Muscle of arm (tissue), 1 donor: ENCODE measurements at regions not wholly inside any gene's neighbourhood (a gene's known extent, or its start where the extent isn't known, plus 50 kb on each side); places are given as distances from the start of the nearest gene placed in this dataset.

Source experiments
- DNase-seq: peaks from one replicate; pipeline ENCODE4 v3.0.0-alpha.2; 2013

GRCh38 chr10:128874331-128874730 is 592.7 kb upstream of the MGMT start:
- DNase-seq, result no peak

DNA sequence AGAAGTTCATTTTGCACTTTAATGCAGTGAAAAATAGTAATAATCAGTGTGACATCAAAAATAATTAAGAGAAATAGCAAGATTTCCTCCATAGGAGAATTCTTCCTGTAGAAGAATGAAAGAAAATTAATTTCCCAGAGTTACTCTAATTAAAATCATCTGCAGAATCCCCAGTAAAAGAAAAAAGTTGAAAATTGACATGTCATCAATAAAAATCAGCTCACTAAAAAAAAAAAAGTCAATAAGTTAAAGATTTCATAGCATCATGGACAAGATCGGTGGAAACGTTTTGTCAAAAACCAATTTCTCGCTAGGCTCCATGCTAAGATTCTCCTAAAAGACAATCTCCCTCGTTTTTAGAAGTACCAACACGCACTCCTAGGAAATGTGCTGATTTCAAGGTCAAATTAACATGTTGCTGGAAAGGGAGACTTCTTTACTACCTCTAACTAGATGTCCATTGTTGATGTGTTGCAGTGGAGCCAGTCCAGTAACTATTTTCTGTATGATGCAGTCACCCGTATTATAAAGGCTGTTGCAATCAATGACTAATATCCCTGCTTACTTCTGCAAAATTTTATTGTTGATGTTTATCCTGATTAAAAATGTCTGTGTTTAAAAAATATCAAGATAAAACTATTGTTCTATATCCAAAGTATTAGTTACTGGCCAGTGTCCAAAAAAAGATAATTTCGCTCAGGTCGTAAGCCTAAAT is 591.9 kb upstream of the MGMT start:
- no peak for DNase-seq

DNA sequence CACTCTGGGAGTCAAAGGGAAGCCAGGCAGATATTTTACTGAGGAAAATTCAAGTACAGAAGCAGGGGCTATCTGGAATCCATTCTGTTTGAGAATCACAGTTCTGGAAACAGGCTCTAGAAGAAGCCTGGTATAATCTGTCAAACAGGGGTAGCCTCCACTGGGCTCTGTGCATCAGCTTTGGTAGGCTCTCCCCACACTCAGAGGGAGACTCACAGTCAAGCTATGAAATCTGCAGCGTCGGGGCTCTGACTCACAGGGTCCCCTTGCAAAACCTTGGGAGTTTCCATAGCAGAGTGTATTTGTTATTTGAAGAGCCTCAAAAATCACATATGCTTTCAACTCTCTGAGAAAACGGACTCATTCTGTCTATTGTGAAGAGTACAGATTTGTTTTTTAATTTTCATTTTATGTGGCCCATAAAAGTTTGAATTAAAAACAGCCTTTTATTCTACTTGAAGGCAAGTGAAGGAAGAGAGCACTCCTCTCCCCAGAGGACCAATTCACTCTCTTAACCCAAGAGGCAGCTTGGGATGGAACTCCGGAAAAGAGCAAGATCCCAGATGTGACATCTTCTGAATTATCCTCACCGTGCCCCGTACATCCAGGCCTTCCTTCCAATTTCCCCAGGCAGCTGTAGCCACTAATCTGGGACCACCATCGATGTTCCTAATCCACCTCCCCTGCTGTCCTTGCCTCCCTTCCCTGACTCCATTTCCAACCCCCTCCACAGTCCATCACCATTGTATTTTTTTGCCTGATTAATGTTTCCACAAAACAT is 590.9 kb upstream of the MGMT start:
- peak; percentile 57 for DNase-seq

GRCh38 chr10:128877141-128877540 is 589.9 kb upstream of the MGMT start:
- DNase-seq, result no peak

GRCh38 chr10:128877936-128878335 is 589.1 kb upstream of the MGMT start:
- DNase-seq, result no peak

- DNase-seq, result no peak
Observed at GRCh38 chr10:128879030-128879429, 588.0 kb upstream of the MGMT start.

GRCh38 chr10:128879441-128880140 is 587.5 kb upstream of the MGMT start:
- no peak for DNase-seq

GRCh38 chr10:128880159-128880725 is 586.8 kb upstream of the MGMT start:
- DNase-seq, result no peak

- no peak for DNase-seq
Observed at GRCh38 chr10:128881086-128881485, 586.0 kb upstream of the MGMT start.

- peak; percentile 58 for DNase-seq
Observed at GRCh38 chr10:128883231-128884032, 583.6 kb upstream of the MGMT start.

DNA sequence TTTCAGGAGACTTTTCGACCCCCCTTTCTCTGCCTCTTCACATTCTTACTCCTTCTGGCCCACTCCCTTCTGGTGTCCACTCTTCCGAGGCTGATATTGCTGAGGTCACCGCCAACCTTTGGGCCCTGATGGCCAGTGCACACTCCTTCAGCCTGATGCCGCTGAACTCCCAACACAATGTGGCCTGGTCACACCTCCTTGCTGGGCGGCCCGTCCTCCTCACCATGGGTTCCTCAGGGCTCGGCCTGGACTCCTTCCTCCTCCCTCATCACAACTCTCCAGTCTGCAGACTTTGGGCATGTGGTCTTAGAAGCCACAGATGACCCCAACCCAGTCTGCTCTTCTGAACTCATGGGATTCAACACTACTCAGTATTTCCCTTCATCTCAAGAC is 583.0 kb upstream of the MGMT start:
- no peak for DNase-seq

DNA sequence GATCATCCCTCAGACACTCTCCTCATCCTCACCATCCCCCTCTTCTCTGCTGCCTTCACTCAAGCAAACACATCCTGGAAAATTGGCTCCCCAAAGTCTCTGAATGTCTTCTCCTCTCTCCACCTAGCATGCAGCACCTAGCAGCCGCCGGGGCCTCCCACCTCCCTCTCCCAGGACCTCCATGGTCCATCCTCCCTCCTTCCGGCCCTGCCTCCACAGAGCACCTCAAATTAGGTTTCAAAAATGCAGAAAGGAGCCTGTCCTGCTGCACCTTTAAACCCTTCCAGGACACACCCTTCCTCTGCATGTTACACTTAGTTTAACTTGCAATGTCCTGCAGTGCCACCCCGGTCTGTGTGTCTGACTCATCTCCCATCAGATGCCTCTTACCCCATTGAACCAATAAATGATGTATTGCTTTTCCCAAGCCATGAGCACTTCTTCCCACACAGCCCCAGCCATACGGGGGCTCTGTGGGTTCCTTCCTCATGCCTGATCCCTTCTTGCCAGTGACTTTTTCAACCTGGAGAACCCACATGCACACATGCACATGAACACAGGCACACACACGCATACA is 582.5 kb upstream of the MGMT start:
- no peak for DNase-seq

DNA sequence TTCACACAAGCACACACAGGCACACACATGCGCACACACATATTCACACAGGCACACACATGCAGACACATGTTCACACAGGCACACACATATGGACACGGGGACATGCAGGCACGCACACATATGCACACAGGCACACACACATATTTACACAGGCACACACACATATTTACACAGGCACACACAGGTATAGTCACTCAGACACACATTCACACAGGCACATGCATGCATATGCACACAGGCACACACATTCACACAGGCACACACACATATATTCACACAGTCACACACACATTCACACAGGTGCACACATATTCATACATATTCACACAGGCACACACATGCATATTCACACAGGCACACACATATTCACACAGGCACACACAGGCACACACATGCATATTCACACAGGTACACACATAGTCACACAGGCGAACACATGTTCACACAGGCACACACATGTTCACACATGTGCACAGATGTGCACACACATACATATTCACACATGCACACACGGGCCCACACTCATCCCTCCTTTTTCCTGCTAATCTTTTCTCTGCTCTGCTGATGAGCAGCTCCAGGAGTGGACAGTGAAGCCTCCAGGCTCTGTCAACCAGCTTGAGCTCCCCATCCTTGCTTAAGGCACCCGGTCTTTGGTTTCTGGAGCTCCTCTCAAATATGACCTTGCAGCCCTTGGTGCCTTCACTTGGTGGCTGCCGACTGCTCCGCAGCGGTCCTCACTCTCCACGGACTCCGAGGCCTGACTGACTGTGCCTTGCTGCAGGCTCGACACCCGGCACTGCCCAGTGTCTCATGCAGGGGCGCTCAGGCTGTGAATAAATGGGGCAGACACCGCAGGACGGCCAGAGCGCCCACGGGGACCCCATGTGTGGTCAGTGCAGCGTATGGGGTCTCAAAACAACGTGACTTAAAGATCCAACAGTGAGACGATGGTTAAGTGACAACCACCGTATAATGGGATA is 581.2 kb upstream of the MGMT start:
- DNase-seq, result no peak

DNA sequence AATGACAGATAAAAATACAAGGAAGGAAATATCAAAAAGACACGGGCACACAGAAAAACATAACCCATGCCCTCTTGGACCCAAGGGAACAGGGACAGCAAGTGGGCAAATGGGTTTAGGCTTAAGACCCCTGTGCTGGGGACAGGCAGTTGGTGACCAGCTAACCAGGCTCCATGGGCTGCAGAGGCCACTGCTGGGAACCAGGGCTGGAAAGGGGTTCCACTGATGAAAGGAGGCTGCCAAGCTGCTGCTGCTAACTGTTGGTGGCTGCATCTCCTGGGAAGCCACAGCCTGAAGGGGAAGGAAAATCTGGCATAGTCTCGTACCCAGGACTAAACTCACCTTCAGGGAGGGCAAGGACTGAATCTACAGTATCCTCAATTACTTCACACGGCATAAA is 579.2 kb upstream of the MGMT start:
- no peak for DNase-seq

DNA sequence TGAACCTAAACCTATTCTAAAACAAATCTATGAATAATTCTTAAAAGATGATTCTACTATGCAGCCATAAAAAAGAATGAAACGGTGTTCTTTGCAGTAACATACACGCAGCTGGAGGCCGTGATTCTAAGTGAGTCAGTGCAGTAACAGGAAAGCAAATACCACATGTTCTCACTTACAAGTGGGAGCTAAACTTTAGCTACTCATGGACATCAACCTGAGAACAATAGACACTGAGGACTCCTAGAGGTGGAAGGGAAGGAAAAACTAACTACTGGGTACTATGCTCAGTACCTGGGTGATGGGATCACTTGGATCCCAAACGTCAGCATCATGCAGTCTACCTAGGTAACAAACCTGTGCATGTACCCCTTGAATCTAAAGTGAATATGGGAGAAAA is 575.0 kb upstream of the MGMT start:
- DNase-seq, result no peak

- no peak for DNase-seq
Observed at GRCh38 chr10:128894641-128895040, 572.4 kb upstream of the MGMT start.

GRCh38 chr10:128895473-128895872 is 571.6 kb upstream of the MGMT start:
- DNase-seq, result no peak

DNA sequence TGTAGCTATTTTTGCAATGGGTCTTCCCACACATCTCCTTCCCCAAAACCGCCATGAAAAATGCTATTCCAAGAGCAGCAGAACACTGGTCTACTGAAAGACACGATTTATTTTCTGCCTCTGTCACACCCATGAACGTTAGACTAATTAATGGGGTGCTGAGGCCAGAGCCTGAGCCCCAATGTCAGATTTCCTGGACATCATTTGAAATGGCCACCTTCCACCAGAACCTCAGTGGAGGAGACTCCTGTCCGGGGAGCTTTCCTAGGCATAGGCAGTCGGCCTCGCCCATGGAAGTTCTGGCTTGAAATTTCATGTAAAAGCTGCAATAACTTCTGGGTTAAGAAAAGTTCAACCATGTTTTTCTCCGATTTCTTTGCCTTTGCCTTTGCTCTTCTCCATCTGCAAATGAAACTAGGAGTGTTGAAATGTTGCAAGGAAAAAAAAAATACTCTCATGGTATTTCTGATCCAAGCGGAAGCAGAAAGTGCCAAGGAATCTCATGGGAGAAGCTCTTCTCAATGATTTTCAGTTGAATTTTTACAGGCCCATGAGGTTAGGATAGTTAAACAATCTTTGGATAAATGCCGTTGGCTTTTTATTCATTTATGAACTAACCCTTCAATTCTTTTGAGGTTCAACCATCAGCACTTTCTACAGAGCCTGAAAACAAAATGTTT is 570.8 kb upstream of the MGMT start:
- peak; percentile 95 for DNase-seq

DNA sequence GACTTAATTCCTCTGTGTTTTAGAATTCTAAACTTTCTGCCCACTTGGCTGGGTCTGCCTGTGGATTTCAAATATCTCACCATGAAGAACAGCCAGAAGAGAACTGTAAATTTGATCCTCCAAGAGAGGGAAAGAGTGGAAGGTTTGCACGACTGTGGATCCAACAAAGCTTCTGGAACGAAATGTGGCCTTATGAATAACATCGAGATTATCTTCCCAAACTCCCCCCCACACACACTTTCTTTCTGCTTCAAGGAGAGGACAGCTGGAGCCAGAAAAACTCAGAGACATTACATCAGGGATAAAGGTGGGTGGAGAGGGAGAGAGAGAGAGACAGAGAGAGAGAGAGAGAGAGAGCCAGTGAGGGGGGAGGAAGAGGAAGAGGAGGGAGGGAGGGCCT is 570.1 kb upstream of the MGMT start:
- peak; percentile 90 for DNase-seq
